ENCODE measurements at regions not wholly inside any gene's neighbourhood (a gene's known extent, or its start where the extent isn't known, plus 50 kb on each side); places are given as distances from the start of the nearest gene placed in this dataset.
"Not testable (repeated sequence)": the region's sequence is repeated elsewhere in the genome, so short reads cannot be mapped to it uniquely, and the experiment has no call there.

DNA sequence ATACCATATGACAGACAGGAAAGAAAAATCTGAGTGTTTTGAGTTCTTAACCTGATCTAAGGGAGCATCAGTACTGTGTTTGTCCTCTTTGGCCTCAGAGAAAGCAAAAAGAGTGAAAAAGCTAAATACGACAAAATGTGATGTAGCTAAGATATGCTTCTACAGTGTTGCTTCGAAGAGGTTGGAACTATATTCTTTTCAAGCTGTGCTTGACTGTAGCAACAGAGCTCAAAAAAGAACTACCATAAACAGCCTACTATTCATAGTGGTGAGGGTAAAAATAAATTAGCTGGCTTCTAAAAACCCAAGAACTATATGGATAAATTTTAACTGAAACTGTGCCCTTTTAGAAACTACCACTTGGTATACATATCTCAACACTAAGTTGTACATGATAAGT lies 881.8 kb upstream of the PCDH10 start:
- no peak for FAIRE-seq

DNA sequence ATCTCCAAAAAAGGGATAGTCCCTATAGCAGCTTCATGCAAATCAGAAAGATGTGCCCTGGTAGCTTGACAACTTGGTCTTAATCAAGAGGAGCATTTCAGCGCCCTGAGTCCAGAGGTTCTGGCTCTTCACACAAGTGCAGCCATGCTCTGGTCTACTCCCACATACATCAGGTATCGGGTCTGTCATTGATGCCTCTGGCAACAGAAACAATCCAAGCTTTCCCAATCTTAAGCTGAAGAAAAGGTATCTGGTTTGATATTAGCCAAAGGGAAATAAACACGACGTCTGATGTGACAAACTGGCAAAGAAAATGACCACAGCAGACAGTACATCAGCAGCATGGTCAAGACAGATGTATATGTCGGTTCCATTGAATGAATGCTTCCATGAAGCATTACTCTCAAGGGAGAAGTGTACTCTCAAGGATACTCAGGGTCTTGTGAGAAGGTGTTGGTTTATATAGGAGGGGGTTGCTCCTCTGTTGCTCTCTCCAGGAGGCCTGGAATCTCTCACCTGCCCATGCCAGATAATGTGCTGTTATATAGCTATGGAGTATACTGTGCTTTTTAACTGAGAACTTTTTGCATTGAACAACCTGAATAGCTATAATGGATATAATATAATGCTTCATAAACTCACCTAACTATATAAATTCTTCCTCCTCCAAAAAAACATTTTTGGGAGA lies 879.6 kb upstream of the PCDH10 start:
- FAIRE-seq = no peak

DNA sequence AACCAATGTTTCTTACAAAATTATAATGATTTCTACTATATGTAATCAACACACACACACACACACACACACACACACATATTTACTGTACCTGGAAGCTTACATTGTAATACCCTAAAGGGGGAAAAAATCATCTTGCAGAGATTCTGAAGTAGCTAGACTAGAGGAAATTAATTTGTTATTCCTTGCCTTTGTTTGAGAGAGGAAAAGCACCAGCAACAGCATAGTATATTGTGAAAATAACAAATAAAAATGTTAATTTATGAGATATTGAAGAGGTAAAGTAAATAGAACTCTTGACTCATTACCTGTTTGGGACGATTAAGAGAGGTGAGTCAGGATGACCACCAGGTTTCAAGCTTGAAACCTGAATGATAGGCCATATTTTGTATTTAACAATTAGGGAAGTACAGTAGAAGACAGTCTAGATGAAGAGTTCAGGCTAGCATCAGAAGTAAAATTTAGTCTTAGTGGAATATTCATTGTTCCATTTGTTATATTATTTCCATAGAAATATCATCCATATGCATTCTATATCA lies 873.4 kb upstream of the PCDH10 start:
- no peak for FAIRE-seq

GRCh38 chr4:132276185-132276584 lies 872.9 kb upstream of the PCDH10 start:
- FAIRE-seq = no peak

DNA sequence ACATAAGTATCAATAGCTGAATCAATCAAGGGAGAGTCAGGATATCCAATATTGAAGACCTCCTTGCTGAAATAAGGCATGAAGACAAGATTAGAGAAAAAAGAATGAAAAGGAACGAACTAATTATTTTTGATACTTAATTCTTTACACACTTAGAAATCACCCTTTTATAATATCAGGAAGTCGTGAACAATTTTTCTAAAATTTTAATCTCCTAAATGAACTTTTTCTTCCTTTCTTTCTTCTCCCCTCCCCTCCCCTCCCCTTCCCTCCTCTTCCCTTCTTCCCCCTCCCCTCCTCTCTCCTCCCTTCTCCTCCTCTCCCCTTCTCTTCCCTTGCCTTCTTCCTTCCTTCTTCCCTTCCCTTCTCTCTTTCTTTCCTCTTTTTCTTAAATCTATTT lies 872.1 kb upstream of the PCDH10 start:
- FAIRE-seq = no peak

DNA sequence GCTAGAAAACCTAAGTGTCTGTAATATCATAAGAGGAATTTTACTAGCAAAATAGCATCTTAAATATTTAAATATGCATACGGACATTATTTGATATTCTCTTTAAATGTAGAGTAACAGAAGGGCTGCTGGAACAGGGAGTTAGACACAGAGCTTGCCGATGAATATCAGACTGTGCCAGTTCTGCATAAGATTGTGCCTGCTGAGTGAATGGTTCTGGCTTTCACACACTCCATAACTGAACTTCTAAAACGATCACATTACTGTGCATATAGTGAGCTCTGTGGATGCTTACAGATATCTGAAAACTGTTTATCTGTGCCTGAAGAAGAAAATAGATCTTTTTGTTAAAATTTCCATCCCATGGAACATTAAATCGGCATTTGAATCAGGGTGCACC lies 867.4 kb upstream of the PCDH10 start:
- FAIRE-seq = no peak

DNA sequence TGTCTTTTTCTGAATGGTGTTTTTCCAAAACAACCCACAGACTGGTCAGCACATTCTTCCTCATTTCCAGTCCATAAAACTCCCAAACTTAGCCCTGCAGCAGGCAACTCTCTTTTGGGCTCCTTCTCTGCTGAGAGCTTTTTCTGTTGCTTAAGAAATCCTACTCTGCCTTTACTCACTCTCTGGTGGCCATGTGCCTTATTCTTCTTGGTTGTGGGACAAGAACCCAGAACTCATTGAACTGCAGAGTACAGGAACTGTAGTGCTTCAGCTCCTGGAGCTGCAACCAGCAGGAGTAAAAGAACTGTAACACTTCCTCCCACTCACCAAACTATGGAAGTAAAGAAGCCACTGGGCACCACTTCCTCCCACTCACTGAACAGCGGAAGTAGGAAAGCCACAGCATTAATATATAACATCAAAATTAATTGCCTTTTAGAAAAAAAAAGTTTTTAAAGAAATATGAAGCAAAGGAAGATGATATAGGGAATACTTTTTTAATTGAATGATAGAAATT lies 864.1 kb upstream of the PCDH10 start:
- no peak for FAIRE-seq

DNA sequence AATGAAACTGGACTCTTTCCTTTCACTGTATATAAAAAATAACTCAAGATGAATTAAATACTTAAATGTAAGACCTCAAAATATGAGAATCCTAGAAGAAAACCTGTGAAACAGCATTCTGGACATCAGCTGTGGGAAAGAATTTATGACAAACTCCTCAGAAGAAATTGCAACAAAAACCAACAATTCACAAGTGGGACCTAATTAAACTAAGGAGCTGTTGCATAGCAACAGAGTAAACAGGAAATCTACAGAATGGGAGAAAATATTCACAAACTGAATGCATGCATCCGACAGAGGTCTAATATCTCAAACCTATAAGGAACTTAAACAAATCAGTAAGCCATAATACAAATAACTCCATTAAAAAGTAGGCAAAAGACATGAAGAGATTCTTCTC lies 851.7 kb upstream of the PCDH10 start:
- no peak for FAIRE-seq

DNA sequence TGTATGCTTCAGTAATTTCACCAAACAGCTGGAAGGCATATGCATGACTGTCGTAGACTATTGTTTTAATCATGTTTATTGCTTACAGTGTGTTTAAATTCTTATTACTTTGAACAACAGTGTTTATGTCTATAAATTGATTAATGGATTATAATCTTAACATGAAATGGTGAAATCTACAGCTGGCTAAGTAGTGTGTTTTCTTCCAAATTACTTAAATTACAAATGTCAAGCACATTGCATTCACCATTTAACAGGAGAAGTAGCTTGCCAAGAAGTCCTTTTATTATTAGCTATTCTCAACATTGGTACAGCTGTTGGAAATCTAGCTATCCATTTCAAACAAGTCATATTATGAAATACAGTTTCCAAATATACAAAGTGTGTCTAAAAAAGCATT lies 849.3 kb upstream of the PCDH10 start:
- no peak for FAIRE-seq

- FAIRE-seq = no peak
Measured at GRCh38 chr4:132312521-132312920, 836.6 kb upstream of the PCDH10 start.

DNA sequence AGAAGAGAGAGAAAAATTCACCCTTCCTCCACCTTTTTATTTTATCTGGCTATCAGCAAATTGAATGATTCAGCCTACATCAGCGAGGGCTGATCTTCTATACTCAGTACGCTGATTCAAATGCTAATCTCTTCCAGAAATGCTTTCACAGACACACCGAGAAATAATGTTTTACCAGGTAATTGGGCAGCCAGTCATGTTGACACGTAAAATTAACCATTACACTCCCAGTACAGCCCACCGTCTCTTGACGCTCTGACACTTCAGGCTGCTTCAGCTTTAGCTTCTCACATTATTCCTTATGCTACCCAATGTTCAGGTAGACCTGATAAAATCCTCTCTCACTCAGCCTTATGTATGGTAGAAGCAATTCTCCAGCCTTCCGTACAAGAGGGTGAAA lies 835.2 kb upstream of the PCDH10 start:
- FAIRE-seq = no peak

- no peak for FAIRE-seq
Measured at GRCh38 chr4:132316738-132317137, 832.4 kb upstream of the PCDH10 start.

DNA sequence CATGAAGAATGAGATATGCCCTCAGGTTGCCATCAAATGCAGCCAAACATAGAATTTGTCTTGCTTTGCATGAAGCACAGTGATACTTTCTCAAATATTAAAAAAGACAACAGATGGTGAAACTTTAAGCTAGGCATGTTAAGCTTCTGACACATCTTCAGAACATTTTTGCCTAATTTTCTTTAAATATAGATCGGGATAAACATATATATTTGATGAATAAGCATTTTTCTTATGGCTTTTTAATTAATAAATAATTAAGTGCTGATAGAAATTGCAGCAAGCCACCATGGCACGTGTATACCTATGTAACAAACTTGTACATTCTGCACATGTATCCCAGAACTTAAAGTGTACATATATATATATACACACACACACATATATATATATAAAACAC lies 831.2 kb upstream of the PCDH10 start:
- FAIRE-seq = no peak

GRCh38 chr4:132328761-132329160 lies 820.3 kb upstream of the PCDH10 start:
- FAIRE-seq = no peak

DNA sequence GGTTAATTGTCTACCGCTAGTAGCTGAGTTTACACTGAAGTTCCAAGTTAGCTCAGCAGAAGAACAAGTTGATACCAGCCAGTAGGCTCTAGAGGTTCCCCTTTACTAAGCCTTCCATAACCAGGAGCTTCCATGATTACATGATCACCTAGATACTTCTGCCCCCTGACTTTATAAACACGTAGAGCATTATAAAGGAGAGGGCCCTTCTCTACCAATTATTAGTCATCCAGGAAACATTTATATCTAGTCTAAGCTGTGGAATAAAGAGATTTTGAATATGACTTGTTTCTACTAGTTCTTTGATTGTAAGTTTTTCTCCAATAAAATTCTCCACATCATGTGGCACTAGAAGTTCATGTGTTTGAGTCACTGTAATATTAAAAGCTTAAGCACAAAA lies 818.1 kb upstream of the PCDH10 start:
- no peak for FAIRE-seq

DNA sequence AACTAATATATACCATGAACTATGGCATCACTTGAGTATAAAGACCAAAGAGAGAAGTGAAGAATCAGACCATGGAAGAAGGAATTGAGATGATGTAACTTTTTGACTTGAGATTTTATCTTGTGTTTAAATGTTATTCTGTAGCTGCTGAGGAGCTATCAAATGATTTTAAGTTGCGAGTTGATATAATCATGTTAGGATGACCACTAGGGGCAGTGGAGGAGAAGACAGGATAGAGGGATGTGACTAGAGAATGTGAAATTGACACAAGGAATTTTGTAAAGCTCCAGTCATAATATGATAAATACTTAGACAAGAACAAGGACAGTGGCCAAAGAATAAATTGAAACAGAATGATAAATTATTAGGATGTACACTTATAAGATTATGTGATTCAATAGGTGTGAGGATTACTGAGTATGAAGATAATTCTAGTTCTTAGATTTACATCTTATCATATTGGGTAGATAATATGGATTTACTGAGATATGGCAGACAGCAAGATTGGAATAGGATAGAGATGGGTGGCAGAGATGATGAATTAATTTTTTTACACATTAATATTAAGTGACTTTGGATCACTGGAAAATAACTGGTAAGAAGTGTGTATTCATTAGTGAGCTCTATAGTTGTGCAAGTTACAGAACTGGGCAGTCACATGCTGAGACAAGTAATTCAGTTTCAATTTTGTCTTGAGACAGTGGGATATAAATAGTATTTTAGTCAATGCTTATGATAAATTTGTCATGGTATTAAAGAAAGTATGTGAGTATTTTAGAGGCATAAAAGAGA lies 816.0 kb upstream of the PCDH10 start:
- no peak for FAIRE-seq

- FAIRE-seq = no peak
Measured at GRCh38 chr4:132333724-132334047, 815.4 kb upstream of the PCDH10 start.

- no peak for FAIRE-seq
Measured at GRCh38 chr4:132334081-132334480, 815.0 kb upstream of the PCDH10 start.

DNA sequence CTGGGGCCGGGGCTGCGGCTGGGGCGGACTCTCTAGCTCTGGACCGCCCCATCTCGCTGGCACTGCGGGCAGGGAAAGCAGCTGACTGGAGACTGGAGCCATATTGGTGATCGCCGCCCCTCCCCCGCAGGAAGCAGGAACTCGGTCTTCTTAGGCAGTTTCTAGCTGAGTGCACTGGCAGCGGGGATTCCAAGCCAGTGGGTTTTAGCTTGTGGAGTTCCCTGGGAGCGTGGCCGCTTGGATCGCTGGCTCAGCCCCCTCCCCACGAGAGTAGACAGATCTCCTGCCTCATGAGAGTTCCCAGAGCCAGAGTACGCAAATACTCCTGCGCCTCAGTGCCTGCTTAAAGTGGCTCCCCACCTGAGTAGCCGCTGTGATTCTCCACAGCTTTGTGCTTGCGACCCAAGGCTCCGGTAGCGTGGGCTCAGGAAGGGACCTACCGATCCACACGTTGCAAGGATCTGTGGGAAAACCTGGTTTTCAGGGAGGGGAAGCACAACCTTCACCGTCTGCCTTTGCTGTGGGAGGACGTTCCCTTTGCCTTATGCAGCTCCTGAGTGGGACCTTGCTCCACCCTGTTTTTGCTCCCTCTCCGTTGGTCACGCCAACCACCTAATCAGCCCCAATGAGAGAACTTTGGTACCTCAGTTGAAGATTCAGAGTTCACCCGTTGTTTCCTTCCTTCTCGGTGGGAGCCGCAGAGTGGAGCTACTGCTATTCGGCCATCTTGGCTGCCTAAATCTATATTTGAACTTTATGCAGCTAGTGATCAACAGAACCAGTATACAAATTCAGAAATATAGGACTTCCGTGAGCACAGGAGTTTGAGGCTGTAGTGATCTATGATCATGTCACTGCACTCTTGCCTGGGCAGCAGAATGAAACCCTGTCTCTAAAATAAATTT lies 803.9 kb upstream of the PCDH10 start:
- no peak for FAIRE-seq

GRCh38 chr4:132346016-132346415 lies 803.1 kb upstream of the PCDH10 start:
- no peak for FAIRE-seq

DNA sequence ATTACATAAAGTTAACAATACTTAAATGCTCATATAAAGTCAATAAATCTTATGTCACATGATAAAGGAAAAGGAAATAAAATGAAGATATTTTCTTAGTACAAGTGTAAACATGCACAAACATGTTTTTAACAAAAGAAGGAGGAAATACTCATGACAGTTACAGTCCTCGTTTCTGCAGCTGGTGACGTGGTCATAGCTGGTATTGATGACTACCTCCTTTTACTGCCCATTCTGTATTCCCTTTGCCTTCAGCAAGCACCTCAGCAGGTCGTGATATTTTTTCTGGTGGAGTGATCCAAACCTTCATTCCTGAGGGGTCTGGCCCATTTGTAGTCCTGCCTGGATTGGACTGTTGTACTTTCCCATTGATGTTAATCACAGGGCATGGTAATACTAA lies 797.5 kb upstream of the PCDH10 start:
- FAIRE-seq = not testable (repeated sequence)

DNA sequence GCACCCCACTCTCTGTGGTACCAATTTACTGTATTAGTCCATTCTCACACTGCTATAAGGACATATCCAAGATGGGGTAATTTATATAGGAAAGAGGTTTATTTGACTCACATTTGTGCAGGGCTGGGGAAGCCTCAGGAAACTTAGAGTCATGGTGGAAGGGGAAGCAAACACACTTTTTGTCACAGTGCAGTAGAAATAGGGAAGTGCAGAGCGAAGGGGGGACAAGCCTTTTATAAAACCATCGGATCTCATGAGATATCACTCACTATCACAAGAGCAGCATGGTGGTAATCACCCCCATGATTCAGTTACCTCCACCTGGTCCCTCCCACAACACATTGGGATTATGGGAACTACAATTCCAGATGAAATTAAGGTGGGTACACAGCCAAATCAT lies 766.9 kb upstream of the PCDH10 start:
- FAIRE-seq = no peak

- FAIRE-seq = no peak
Measured at GRCh38 chr4:132383571-132384199, 765.4 kb upstream of the PCDH10 start.

Measured in colon (tissue), 2 donors.